Transverse colon (tissue), 4 donors: ENCODE measurements at regions not wholly inside any gene's neighbourhood (a gene's known extent, or its start where the extent isn't known, plus 50 kb on each side); places are given as distances from the start of the nearest gene placed in this dataset.

ENCODE experiments used
- DNase-seq: peaks from one replicate; pipeline ENCODE4 v3.0.0-alpha.2; 2019
- H3K27ac ChIP-seq, 4 donors: fragments of 200-600 bp; sonication (generic); 2 replicates each; pipeline ENCODE4 v1.5.1; 2016 to 2018; ENCODE audit warnings: inconsistent platforms in 4 of 4
- H3K27me3 ChIP-seq: fragments of 200-600 bp; sonication (generic); 2 replicates; pipeline ENCODE4 v1.5.1; 2017; ENCODE audit warnings: inconsistent platforms
- H3K36me3 ChIP-seq, 4 donors: fragments of 200-600 bp; sonication (generic); 2 replicates each; pipeline ENCODE4 v1.5.1; 2017 to 2019; ENCODE audit warnings: inconsistent platforms in 4 of 4
- H3K4me1 ChIP-seq, 4 donors: fragments of 200-600 bp; sonication (generic); 2 replicates each; pipeline ENCODE4 v1.5.1; 2017 to 2020; ENCODE audit warnings: inconsistent platforms in 4 of 4
- H3K4me3 ChIP-seq, 4 donors: fragments of 200-600 bp; sonication (generic); 1 replicate in 1 of 4; 2 replicates in 3 of 4; pipeline versions ENCODE4 v1.5.1 to v1.6.1; 2017 to 2019; ENCODE audit warnings: inconsistent platforms in 4 of 4
- H3K9me3 ChIP-seq, 2 donors: fragments of 200-600 bp; sonication (generic); 2 replicates each; pipeline ENCODE4 v1.5.1; 2017 to 2019; ENCODE audit warnings: inconsistent platforms in 2 of 2
- EP300 ChIP-seq: sonication (generic); formaldehyde crosslinking; IDR thresholded peaks from one replicate; pipeline ENCODE4 v1.6.1; 2017; ENCODE audit warnings: antibody characterized with exemption, low read depth
- POLR2A ChIP-seq: fragments of 450-650 bp; IDR thresholded peaks from one replicate; pipeline ENCODE4 v1.6.1; 2016; ENCODE audit warnings: antibody characterized with exemption, mild to moderate bottlenecking, moderate library complexity
- POLR2AphosphoS5 ChIP-seq, 3 donors: sonication (generic); formaldehyde crosslinking; IDR thresholded peaks; one replicate each; pipeline ENCODE4 v1.6.1; 2016; ENCODE audit warnings: antibody characterized with exemption in 3 of 3
- WGBS, 2 donors: methylation state at CpG; one replicate each; pipeline ENCODE4 v1.1.5; 2018; ENCODE audit warnings: low coverage in 1 of 2; 5-methylcytosine and 5-hydroxymethylcytosine counted together
- in situ Hi-C, 4 donors: fragments of 200-750 bp; cut with MboI; loops; one replicate each; pipeline versions ENCODE4 v1.15.0 to v1.15.1; 2017; ENCODE audit warnings: low sequenced_read_pairs in 3 of 4, low pct_ligation_motif_present in 1 of 4, low pct_unique_long_range_greater_than_20kb in 1 of 4
- intact Hi-C: fragments of 100-400 bp; cut with DNase I; formaldehyde crosslinking; loops from one replicate; pipeline ENCODE4 v1.15.1; 2023; ENCODE audit warnings: low total_unique reads
- TF ChIP-seq, protein P1 (sequence below), 5 experiments: fragments of 200-600 bp in 3 of 5; fragments of 450-650 bp in 2 of 5; sonication (generic) in 3 of 5; IDR thresholded peaks; 1 replicate in 2 of 5; 2 replicates in 3 of 5; pipeline ENCODE4 v1.5.1; 2016 to 2017; ENCODE audit warnings: antibody characterized with exemption in 5 of 5, inconsistent platforms in 3 of 5, mild to moderate bottlenecking in 2 of 5, moderate library complexity in 1 of 5

DNA sequence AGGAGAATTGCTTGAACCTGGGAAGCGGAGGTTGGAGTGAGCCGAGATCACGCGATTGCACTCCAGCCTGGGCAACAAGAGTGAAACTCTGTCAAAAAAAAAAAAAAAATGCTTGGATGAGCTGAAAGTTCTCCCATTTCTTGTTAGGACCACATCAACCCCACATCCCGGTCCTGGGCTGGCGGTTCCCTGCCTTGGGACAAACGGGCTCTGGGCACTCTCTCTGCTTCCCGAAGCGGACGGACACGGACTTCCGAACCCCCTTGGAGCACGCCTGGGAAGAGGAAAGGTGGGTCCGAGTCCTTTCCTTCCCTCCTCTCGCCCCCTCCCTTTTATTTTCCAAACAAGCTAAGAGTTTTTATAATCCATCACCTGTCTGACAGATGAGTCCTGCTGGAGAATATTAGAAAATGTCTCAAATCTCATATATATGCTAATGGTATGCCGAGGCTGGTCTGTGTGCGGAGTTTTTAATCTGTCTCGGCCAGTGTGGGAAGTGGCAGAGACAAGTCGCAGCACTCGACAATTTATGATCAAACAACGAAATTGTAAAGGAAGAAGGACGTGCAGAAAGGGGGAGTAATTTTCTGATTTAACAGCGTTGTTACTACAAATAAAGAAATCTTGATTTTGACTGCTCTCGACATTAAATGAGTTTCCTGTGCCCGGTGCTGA, 257.9 kb upstream of the IRX4 start:
- in situ Hi-C loops = no loop called here
- intact Hi-C loops = no loop called here
- Histone ChIP-seq H3K9me3 (no peaks in the 10 kb centered on the region), H3K27me3 (no peaks in the 10 kb centered on the region), H3K4me3 (no peak overlapping the region), H3K4me1 (no peaks in the 10 kb centered on the region), H3K36me3 (no peaks in the 10 kb centered on the region), H3K27ac (no peak overlapping the region)
- no peak for DNase-seq
- WGBS, 2 donors = 71 to 83% methylated on average over 11 to 25 of the region's 25 CpGs
- no peak for TF ChIP-seq POLR2A
- TF ChIP-seq EP300 = no peak
- TF ChIP-seq, protein P1, sequence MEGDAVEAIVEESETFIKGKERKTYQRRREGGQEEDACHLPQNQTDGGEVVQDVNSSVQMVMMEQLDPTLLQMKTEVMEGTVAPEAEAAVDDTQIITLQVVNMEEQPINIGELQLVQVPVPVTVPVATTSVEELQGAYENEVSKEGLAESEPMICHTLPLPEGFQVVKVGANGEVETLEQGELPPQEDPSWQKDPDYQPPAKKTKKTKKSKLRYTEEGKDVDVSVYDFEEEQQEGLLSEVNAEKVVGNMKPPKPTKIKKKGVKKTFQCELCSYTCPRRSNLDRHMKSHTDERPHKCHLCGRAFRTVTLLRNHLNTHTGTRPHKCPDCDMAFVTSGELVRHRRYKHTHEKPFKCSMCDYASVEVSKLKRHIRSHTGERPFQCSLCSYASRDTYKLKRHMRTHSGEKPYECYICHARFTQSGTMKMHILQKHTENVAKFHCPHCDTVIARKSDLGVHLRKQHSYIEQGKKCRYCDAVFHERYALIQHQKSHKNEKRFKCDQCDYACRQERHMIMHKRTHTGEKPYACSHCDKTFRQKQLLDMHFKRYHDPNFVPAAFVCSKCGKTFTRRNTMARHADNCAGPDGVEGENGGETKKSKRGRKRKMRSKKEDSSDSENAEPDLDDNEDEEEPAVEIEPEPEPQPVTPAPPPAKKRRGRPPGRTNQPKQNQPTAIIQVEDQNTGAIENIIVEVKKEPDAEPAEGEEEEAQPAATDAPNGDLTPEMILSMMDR (IDR thresholded peaks at IDR 0.05) = no peak
- TF ChIP-seq POLR2AphosphoS5 (IDR thresholded peaks at IDR 0.05) = no peak

GRCh38 chr5:2139478-2139877, 256.8 kb upstream of the IRX4 start:
- WGBS, 2 donors = 76% methylated on average over 5 of the region's 5 CpGs; no CpG with 5 or more reads in 1 of the 2 donors
- Histone ChIP-seq H3K27ac (no peak overlapping the region), H3K27me3 (no peaks in the 10 kb centered on the region), H3K4me3 (no peak overlapping the region), H3K36me3 (no peaks in the 10 kb centered on the region), H3K9me3 (no peaks in the 10 kb centered on the region), H3K4me1 (no peaks in the 10 kb centered on the region)
- intact Hi-C loops = no loop called here
- in situ Hi-C loops = no loop called here
- TF ChIP-seq POLR2AphosphoS5 (IDR thresholded peaks at IDR 0.05) (no peak), POLR2A (no peak), EP300 (no peak)
- TF ChIP-seq, protein P1 (IDR thresholded peaks at IDR 0.05) = no peak
- DNase-seq = no peak

DNA sequence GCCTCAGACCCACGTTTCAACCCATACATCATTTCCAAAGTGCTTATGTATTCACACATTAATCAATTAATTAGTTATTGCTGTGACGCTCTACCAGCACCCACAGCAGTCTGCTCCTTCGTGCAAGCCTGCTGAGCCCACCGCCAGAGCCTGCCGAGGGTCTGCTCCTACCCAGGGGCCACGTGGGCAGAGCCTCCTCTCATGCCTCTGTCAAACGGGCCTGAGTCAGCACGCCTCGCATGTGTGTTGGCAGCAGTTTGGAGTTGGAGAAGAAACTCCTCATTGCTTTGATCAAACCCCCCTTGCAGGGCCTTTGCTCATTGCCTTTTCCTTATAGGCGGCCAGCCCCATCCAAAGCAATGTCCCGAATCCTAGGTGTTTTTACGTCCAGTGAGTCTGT, 256.2 kb upstream of the IRX4 start:
- DNase-seq = no peak
- no peaks in the 10 kb centered on the region for H3K9me3 ChIP-seq
- TF ChIP-seq, protein P1 (IDR thresholded peaks at IDR 0.05) = no peak
- TF ChIP-seq EP300 = no peak
- no peak for TF ChIP-seq POLR2A
- no peak for TF ChIP-seq POLR2AphosphoS5 (IDR thresholded peaks at IDR 0.05)
- no peaks in the 10 kb centered on the region for H3K27me3 ChIP-seq
- in situ Hi-C loops = no loop called here
- H3K4me1 ChIP-seq = no peaks in the 10 kb centered on the region
- H3K36me3 ChIP-seq = no peaks in the 10 kb centered on the region
- H3K27ac ChIP-seq = no peak overlapping the region
- WGBS, 2 donors = 77 to 82% methylated on average over 4 to 12 of the region's 12 CpGs
- intact Hi-C loops = no loop called here
- H3K4me3 ChIP-seq = no peak overlapping the region

DNA sequence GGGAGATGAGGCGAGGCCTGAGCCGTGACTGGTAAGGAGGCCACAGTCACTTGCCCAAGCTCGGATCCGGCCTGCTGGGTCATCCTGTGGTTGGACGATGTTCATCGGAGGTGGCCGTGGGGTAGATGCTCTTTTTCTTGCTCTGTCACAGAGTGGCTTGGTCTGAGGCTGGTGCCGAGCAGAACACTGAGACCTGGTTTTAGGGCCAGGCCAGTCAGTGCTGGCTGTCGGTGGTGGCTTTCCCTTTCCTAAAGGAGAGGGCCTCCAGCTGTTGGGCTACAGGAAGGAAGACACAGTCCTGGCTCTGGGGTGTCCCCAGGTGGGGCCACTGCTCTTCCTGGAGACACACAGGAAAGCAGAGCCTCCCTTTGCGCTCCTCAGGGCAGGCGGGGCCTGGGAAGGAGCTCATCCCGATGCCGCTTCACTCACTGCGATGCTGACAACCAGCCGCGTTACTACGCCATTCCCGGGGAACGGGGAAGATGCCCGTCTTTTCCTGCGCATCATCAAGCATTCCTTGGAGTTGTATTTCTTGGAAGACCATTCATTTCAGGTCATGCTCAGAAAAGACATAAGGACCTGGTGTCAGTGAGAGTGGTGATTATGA, 254.8 kb upstream of the IRX4 start:
- H3K27me3 ChIP-seq = no peaks in the 10 kb centered on the region
- H3K4me1 ChIP-seq = no peaks in the 10 kb centered on the region
- H3K36me3 ChIP-seq = no peaks in the 10 kb centered on the region
- H3K27ac ChIP-seq = no peak overlapping the region
- WGBS, 2 donors = 92% methylated on average over 21 of the region's 21 CpGs; no CpG with 5 or more reads in 1 of the 2 donors
- intact Hi-C loops = no loop called here
- in situ Hi-C loops = no loop called here
- H3K9me3 ChIP-seq = no peaks in the 10 kb centered on the region
- TF ChIP-seq POLR2A (no peak), EP300 (no peak), POLR2AphosphoS5 (IDR thresholded peaks at IDR 0.05) (no peak)
- TF ChIP-seq, protein P1 (IDR thresholded peaks at IDR 0.05) = no peak
- no peak overlapping the region for H3K4me3 ChIP-seq
- DNase-seq = no peak
